Astrocyte (in vitro differentiated cells and primary cell): ENCODE measurements at regions not wholly inside any gene's neighbourhood (a gene's known extent, or its start where the extent isn't known, plus 50 kb on each side); places are given as distances from the start of the nearest gene placed in this dataset.

Source experiments
- CTCF ChIP-seq: IDR thresholded peaks from 2 replicates; pipeline ENCODE4 v1.5.1; 2011; ENCODE audit warnings: low read depth, mild to moderate bottlenecking, inconsistent platforms, low read length, moderate library complexity; ENCODE audit not compliant: insufficient read depth
- EZH2 ChIP-seq: IDR thresholded peaks from 2 replicates; pipeline ENCODE4 v1.6.1; 2012; ENCODE audit warnings: mild to moderate bottlenecking, low read length, inconsistent platforms; ENCODE audit not compliant: insufficient read depth

DNA sequence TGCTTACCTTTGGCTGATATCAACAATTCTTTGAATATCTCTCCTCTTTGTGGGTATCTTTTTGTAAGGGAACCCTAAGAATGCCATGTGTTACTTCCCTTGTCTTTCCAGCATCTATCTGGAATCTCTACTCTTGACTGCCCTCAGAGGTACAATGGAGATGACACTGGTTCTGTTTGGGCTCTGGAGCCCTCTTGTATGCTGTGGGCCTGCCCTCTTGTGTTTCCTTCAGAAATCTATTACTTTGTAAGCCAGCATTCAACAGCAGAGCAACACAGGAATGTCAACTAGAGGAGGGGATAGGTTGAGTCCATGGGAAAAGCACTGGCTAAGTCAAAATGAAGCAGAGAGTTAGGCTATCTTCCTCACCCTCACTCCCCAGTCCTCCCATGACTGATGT is 142.3 kb downstream of the XPNPEP1 start:
- no peak for TF ChIP-seq CTCF
- TF ChIP-seq EZH2 = no peak
